Stimulated activated naive CD4-positive, alpha-beta T cell (primary cell): ENCODE measurements at regions not wholly inside any gene's neighbourhood (a gene's known extent, or its start where the extent isn't known, plus 50 kb on each side); places are given as distances from the start of the nearest gene placed in this dataset.
"Not testable (repeated sequence)": the region's sequence is repeated elsewhere in the genome, so short reads cannot be mapped to it uniquely, and the experiment has no call there.

Experiments used
- DNase-seq, 6 experiments: peaks; one replicate each; lab custom pipeline; 2025; lab: John Stamatoyannopoulos, UW

GRCh38 chr9:15372455-15372854, 50.2 kb upstream of the SNAPC3 start:
- no peak for DNase-seq

GRCh38 chr9:15371448-15371845, 51.2 kb upstream of the SNAPC3 start:
- DNase-seq = no peak

GRCh38 chr9:15370466-15371447, 51.9 kb upstream of the SNAPC3 start:
- no peak for DNase-seq

GRCh38 chr9:15369871-15370270, 52.8 kb upstream of the SNAPC3 start:
- no peak for DNase-seq

GRCh38 chr9:15369238-15369637, 53.4 kb upstream of the SNAPC3 start:
- DNase-seq = no peak

GRCh38 chr9:15364975-15365553, 57.6 kb upstream of the SNAPC3 start:
- not testable (repeated sequence) for DNase-seq

GRCh38 chr9:15361737-15362136, 54.7 kb upstream of the TTC39B start:
- DNase-seq = no peak

GRCh38 chr9:15357050-15357653, 50.1 kb upstream of the TTC39B start:
- DNase-seq = peak in 5 of 6 experiments; percentile 10 to 45 (median 21)
